HG03432 (cell line): ENCODE measurements at regions not wholly inside any gene's neighbourhood (a gene's known extent, or its start where the extent isn't known, plus 50 kb on each side); places are given as distances from the start of the nearest gene placed in this dataset.
"Not testable (repeated sequence)": the region's sequence is repeated elsewhere in the genome, so short reads cannot be mapped to it uniquely, and the experiment has no call there.

Source experiments
- ATAC-seq: cut with Tn5 transposase; IDR thresholded peaks from one replicate; pipeline ENCODE4 v1.9.1; 2021; ENCODE audit warnings: mild to moderate bottlenecking, moderate library complexity; ENCODE audit not compliant: unreplicated experiment

DNA sequence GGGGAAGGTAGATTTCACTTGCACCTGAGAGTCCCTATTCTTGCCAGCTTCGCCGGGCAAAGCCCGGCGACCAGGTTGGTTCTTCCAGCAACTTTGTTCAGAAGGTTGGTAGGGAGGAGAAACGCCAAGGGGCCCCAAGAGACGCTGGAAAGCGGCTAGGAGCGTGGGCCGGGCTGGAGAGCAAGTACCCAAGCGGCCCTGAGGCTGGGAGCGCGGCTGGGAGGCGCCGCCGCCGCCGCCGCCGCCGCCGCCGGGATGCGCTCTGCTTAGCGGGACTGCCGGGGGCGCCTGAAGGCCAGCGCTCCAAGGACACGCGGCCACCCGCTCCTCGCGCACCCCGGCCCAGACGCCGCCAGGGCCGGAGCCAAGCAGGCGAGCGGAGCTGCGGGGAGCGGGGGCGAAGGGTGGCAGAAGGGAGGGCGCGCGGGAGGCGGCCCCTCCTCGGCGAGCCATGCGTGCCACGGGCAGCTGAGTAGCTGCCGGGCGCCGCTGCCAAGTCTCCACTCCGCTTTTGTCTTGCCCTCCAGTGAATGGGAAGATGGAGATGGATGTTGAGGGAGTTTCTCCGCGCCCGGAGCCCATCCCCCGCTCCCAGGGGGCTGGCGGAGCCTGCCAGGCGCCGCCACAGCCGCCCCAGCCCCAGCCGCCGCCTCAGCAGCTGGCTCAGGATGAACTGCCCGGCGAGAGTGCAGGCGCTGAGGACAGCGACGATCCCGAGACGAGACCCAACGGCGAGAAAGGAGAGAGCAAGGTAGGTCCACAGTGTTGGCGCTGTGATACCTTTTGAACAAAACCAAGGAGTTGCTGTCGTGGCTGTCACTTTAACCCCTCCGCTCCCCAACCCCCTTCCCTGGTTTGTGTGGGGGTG lies 227.4 kb upstream of the AZI2 start:
- no peak for ATAC-seq

DNA sequence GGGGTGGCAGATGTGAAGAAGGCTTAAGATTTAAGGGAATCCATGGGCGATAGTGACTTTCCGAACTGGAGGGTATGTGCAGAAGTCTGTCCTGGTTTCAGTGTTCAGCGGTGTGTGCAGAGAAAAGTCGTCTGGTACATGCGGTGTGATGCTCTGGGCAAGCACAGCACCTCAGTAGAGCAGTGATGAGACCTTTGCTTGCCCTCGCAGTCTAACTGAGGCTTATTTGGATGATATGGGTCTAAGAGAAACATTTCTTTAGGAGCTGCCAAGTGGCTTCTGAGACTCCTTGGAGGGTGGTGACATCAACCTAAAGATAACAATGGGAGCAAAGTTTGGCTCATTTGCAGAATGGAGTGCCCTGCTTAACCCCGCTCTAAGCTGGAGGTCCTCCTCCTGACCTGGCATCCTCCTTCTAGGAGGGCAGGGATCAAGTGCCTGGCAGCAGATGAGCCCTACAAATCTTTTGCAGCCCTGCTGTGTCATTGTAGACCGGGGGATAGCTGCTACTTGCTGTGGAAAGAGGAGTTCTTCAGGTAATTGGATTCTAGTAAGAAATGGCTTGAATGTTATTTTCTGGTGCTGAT lies 228.1 kb upstream of the AZI2 start:
- ATAC-seq: no peak

DNA sequence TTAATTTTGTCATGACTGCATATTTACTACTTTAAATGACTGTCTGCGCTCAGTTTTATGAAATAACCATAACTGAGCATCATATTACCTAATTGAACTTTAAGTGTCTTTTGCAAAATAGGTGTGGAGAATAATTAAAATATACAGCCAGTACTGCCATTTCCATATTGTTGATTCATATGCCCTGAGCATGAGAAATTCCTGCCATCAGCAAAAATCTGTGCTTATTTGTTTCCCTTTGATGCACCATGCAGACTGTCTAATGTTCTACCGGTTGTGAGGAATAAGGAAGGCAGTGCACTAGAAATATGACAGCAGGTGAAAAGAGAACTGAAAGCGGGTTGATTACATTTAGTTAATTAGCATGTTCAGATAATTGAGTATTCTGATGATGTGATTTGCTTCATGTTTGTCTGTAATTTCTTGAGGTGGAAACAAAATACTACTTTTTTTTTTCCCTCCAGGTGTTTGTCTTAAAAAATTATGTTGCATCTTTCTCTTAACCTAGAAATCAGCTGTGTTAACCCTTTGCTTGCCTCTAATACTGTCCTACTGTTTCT lies 229.4 kb upstream of the AZI2 start:
- no peak for ATAC-seq

DNA sequence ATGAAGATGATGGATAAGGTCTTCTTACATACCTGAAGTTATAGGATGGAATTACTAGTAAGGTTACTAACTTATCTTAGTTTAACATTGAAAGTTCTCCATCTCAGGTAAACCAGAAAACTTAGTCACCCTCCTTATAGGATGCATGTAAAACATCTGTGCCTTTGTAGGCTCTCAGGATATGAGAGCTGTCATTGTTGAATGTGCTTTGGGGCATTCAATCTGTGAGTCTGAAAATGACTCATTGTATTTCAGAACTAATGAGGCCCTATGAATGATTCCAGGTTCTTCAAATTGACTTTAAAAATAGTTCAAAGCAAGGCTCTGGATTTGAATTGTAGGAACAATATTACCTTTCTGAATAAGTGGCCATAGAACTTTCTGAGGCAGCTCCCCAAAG lies 237.7 kb upstream of the AZI2 start:
- peak; percentile 81 for ATAC-seq

DNA sequence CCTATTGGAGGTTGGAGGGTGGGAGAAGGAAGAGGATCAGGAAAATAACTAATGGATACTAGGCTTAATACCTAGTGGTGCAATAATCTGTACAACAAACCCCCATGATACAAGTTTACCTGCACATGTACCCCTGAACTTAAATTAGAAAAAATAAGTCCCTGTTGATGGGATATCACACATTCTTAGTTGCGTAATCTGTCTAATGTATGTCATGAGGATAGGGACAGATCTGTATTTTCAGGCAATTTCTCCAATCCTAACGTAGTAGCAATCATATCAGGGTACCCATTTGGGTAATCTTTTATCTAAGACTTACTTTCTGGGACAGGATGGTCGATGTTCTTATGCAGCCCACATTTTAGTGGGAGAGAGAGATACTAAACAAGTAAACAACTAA lies 239.1 kb upstream of the AZI2 start:
- no peak for ATAC-seq

DNA sequence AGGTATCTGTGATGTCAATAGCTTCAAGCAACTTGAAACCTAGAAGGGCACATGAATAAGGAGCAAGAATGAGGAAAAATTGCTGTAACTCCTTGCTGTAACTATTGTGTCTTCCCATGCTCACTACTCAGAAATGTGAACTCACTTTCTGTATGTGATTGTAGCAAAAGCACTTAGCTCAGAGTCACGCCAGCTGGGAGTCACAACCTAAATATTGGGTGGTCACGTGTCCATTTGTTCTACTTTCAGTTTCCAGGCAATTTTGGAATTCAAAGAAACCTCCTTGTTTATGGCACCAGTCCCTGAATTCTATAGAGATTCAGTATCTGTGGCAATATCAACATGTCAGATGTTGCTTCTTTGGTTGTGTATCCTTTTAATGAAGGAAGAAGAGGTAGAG lies 241.6 kb upstream of the AZI2 start:
- peak; percentile 33 for ATAC-seq

DNA sequence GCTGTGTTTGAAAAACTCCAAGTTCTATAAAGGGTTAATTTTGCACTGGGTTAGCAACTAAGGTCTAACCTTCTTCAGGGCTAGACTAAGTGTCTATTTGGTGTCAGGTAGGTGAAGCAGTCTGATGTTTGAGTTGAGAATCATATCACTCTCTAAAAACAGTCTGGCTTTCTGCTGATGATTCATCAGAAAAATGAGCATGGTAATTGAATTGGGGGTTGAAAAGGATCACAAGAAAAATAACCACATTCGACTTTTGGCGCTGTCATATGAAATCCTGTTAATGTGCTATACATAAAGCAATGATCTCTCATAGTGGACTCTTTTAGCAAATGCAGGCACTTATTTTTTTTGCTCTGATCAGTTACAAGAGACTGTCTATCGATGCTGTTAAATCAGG lies 242.2 kb upstream of the AZI2 start:
- ATAC-seq: no peak

DNA sequence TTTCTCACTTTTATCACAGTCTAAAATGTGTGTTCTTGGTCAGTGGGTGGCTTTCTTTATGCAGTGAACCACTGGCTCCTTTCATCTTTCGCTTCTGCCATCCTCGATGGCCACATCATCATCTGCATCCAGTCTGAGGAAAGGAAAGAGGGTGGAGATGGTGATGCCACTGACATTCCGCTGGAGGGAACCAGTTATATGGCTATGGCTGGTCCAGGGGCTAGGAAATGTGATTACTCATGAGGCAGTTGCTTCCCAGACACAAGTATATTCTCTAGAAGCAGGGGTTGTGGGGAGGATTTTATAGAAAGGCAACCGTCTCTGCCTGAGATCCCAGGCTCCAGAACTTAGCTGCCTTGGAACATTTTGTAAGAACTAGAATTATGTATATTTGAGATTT lies 246.7 kb upstream of the AZI2 start:
- no peak for ATAC-seq

DNA sequence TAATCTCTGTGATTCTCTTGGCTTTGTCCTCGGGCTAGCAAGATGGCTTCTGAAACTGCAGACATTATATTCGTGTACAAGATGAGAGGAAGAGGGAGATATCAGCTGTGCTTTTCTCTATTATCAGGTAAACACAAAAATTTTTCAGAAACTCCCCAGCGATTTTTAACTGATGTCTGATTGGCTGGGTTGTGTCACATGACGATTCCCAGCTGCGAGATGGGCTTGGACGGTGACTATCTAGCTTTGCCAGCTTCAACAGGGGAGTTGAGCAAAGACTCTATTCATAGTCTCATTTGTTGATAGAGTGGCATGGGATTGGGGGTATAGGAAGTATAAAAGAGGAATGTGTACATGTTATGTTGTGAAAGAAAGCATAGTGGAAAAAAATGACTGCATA lies 248.8 kb upstream of the AZI2 start:
- no peak for ATAC-seq

DNA sequence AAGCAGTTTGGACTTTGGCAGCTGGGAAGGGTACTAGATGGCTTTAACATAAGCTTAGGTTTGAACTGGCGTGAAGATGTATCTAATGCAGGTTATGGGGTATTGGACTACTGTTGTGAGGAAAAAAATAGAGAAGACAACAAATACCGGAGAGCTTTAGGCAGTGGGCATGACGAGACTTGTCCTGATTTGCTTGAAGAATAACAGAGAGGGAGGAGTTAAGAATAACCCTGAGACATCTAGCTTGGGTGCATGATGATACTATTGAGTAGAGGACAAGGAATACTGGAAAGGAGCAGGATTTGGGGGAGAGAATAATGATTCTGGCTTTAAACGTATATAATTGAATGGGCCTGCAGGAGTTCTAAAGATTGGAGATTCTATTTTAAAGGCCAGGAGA lies 249.5 kb upstream of the AZI2 start:
- ATAC-seq: no peak

DNA sequence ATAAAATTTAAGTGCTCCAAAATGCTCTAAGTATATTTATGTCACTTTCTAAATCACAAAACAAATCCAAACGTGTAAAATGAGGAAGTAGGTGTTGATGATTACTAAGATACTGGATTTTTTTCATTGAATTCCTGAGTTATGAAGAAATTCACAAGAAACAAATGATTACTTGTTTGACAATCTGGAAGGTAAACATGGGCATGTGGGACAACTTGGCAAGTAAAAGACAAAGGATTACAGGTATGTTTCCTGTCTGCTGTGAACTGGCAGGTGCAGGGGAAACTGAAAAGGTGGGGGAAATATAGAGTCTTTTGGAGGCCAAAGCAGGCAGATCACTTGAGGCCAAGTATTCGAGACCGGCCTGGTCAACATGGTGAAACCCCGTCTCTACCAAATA lies 252.7 kb upstream of the AZI2 start:
- ATAC-seq: no peak

DNA sequence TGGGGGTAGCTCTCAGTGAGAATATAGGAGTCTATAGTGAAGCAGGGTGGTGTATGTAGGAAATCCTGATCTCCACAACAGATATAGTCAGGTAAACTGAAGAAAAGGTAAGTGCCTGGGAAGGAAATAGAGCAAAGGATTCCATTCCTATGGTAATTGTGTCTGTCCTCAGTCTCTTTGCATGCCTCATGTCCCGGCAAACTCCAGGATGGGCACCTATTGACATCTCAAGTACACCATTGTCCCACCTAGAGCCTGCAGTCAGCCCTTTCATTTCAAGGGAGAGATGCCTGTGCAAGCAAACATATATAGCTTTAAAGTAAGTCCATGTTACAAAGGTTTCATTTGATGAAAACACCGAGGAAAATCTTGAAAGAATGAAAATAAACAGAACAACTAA lies 257.7 kb upstream of the AZI2 start:
- no peak for ATAC-seq

DNA sequence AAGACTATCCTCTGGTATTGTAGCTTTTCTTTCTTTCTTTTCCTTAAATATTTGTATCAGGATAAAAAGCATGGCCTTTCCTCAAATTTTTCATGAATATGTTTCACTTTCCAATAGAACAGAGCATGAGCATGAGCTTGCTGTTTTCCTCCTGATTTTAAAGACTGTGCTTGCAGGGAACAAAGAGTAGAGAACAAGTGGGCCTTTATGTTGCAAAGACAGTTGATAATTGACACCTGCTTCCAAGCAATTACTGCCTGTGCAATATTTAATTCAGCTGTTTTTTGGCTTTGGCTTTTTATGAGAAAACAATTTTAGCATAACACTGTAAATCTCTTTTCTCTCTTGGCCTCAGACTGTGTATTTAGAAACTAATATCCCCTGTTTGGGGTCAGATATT lies 263.6 kb upstream of the AZI2 start:
- ATAC-seq: no peak

DNA sequence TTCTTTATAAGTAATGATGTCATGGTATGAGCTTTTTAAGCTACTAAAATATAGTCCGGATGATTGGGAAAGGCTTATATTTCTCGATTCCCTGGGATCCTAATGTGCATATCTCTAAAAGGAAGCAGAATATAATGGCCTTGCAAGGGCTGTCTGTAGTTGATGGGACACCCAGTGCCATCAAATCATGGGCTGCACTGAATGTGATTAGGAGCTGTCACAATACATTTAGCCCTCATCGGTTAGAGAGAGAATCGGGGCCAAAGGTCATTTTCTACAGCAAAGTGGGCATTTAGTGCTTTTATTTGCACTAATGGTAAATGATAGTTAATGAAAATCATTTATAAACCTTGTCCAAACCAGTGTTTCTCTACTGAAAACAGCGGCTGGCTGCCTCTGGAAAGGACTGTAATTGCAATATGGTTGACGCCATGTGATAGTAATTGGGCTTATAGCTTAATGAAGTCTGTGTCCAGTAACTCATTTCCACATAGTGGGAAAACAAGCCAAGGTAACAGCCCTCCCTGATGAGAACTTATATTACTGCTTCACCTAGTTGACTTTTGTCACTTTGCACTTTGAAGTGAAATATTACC lies 265.0 kb upstream of the AZI2 start:
- ATAC-seq: no peak

DNA sequence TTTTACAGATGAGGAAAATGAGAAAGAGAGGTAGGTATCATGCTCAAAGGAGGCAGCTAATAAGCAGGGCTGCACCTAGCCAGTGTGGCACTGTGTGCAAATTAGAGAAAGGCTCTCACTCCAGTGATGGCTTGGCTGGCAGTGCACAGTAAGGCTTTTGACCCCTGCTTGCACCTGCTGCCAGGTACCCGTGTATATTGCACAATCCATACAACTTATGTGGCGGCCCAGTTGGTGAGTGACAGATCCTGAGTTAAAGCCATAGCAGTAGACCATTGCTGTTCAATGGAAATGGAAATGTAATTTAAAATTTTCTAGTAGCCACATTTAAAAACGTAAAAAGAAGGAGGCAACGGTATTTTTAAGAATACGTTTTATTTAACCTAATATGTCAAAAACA lies 266.4 kb upstream of the AZI2 start:
- no peak for ATAC-seq

DNA sequence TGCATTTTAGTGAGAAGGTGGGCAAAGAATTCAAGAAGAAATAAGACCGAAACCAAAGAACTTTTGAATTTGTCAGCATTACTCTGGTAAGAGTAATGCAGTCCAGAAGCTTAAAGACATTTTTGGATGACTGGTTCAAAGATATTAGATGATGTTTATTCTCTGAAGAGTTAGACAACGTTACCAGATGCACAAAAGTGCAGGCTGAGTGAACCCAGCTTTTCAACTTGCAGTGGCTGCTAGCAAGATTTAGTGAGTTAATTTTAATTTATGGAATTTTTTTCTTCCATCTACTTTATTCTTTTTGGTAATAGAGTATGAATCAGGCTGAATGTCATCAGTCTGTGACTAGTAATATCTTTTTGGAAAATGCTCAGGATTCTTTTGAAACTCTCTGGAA lies 267.3 kb upstream of the AZI2 start:
- no peak for ATAC-seq

DNA sequence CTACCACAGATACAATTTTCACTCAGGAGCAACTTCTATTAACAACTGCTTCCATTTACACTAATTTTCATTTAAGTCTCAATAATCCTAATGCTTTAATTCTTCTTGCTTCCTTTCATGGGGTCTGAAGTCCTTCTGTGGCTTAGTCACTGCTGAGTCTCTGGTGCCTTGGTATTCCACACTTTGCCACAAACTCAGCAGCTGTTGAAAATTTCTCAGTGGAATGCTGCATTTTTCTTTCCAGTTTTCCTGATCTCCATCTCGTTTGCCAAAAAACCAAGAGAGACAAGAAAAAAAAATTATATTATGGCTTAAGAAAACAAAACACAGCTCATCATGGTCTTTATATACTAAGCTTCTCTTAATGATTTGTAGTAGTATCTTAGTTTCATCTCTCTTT lies 269.2 kb upstream of the AZI2 start:
- no peak for ATAC-seq

DNA sequence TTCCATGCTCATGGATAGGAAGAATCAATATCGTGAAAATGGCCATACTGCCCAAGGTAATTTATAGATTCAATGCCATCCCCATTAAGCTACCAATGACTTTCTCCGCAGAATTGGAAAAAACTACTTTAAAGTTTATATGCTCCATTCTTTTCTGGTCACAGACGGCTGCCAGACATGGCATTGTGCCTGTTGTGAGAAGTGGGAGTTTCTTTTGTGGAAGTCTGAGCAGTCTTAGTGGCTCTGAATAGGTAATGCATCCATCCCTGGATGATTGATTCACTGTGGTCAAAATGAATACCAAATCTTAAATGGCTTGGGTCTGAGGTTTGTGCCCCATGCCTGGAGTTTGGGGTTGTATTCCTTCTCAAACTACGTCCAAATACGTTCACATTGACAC lies 274.5 kb upstream of the AZI2 start:
- ATAC-seq: no peak

DNA sequence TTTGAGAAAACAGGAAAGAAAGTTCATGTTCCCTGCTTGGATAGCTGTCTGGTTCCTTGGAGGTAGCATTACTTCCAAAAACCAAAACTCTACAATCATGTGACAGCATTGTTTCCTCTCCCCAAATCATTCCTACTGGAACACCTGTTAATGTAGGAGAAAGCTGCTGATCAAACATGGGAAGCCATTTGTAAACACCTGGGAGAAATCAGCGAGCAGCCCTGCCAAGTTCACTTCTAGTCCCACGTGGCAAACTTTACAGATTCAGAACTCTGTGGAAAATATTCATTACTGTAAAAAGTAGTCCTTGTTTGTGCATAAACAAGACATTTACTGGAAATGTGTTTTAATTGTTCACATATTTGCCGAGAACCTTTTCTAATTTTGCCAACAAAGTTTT lies 275.5 kb upstream of the AZI2 start:
- ATAC-seq: no peak

DNA sequence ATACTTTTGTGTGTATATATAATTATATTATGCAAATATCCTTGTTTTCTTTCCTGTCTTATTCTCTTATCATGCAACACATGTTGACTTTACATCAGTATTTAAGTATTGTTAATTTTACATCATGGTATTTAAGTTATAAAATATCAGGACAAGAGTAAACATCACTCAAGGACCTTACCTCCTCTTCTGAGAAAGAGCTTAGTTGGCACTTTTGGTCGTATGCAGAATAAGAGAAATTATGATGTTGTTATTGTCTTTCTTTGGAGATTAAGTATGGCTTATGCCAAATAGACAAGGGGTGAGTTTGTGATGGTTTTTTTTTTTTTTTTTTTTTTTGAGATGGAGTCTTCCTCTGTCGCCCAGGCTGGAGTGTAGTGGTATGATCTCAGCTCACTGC lies 279.2 kb upstream of the AZI2 start:
- ATAC-seq: not testable (repeated sequence)

DNA sequence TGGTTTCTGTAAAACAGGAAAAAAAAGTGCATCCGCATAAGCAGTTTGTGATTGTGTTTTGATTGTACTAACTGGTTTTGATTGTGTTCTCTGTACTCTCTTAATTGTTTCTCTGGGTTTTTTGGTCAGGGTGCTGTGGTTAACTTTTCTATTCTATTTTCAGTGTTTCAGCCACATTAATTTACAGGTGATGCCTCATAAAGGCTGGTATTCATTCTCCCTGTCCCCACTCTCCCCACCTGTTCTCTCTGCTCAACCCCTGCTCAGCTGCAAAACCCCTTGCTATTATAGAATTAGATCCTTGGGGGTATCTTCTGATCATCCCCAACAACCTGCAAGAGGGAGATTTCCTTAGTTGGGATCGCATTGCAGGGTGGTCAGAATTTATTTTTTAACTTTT lies 285.4 kb upstream of the AZI2 start:
- ATAC-seq: no peak

DNA sequence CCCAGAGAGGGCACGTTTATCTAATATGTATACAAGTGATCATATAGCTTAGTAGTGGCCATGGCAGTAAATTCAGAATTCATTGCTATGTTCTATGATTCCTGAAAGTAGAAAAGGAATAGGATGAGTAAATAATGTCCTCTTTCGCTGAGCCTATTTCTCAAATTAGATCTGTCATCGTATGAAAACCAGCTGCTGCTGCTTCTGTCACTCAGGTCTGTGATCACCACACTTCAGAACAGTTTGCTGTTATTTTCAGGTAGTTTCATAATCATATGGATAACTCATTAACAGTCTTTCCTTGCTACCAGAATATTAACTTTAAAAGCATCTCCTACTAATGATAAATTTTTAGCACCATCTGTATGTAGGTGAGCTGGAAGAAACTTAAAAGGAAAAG lies 289.1 kb upstream of the AZI2 start:
- peak; percentile 63 for ATAC-seq
